ENCODE measurements at regions not wholly inside any gene's neighbourhood (a gene's known extent, or its start where the extent isn't known, plus 50 kb on each side); places are given as distances from the start of the nearest gene placed in this dataset.

GRCh38 chr2:14239605-14240004, 392.9 kb upstream of the LRATD1 start:
- Histone ChIP-seq H3K4me3 (no peak overlapping the region), H3K27ac (no peak overlapping the region), H3K9me3 (no peaks in the 10 kb centered on the region), H3K36me3 (no peaks in the 10 kb centered on the region), H3K4me1 (no peaks in the 10 kb centered on the region), H3K27me3 (no peaks in the 10 kb centered on the region)
- intact Hi-C loops (cut with DNase I): no loop called here
- no peak for ATAC-seq
- DNase-seq: no peak
- WGBS, 4 donors: 89 to 94% (median 91%) methylated on average over 3 of the region's 3 CpGs
- TF ChIP-seq CTCF (IDR thresholded peaks at IDR 0.05): no peak
- TF ChIP-seq POLR2A (IDR thresholded peaks at IDR 0.05): no peak

- Histone ChIP-seq H3K27me3 (no peaks in the 10 kb centered on the region), H3K36me3 (no peaks in the 10 kb centered on the region), H3K9me3 (no peaks in the 10 kb centered on the region), H3K4me3 (no peak overlapping the region), H3K27ac (no peak overlapping the region), H3K4me1 (no peaks in the 10 kb centered on the region)
- TF ChIP-seq POLR2A (IDR thresholded peaks at IDR 0.05) (no peak), CTCF (IDR thresholded peaks at IDR 0.05) (no peak)
- ATAC-seq (no peak), DNase-seq (no peak)
- 74 to 80% (median 76%) methylated on average over 5 of the region's 5 CpGs for WGBS, 4 donors
- intact Hi-C loops (cut with DNase I): no loop called here
Measured at GRCh38 chr2:14240868-14241267, 391.6 kb upstream of the LRATD1 start.

GRCh38 chr2:14245901-14246300, 386.6 kb upstream of the LRATD1 start:
- intact Hi-C loops (cut with DNase I): no loop called here
- Histone ChIP-seq H3K27me3 (no peaks in the 10 kb centered on the region), H3K36me3 (no peaks in the 10 kb centered on the region), H3K27ac (no peak overlapping the region), H3K9me3 (peaks cover 0 to 13% (median 0%) of the 10 kb centered on the region in 12 donors), H3K4me1 (no peaks in the 10 kb centered on the region), H3K4me3 (no peak overlapping the region)
- TF ChIP-seq POLR2A (IDR thresholded peaks at IDR 0.05): no peak
- no peak for TF ChIP-seq CTCF (IDR thresholded peaks at IDR 0.05)
- ATAC-seq (no peak), DNase-seq (no peak)

GRCh38 chr2:14255135-14255820, 377.2 kb upstream of the LRATD1 start:
- Histone ChIP-seq H3K9me3 (no peaks in the 10 kb centered on the region), H3K27ac (no peak overlapping the region), H3K4me1 (no peaks in the 10 kb centered on the region), H3K36me3 (no peaks in the 10 kb centered on the region), H3K27me3 (no peaks in the 10 kb centered on the region), H3K4me3 (no peak overlapping the region)
- WGBS, 4 donors: 61 to 82% (median 80%) methylated on average over 8 to 18 of the region's 18 CpGs
- no peak for TF ChIP-seq CTCF (IDR thresholded peaks at IDR 0.05)
- TF ChIP-seq POLR2A (IDR thresholded peaks at IDR 0.05): no peak
- intact Hi-C loops (cut with DNase I): no loop called here
- DNase-seq: no peak
- no peak for ATAC-seq

Measured in heart left ventricle (tissue), 16 donors.